ENCODE measurements at regions not wholly inside any gene's neighbourhood (a gene's known extent, or its start where the extent isn't known, plus 50 kb on each side); places are given as distances from the start of the nearest gene placed in this dataset.

GRCh38 chr2:180927030-180927686 is 53.2 kb upstream of the UBE2E3 start:
- H3K4me3 ChIP-seq, result no peak overlapping the region
- no peak for DNase-seq
- 60 to 72% (median 63%) methylated on average over 3 of the region's 3 CpGs for whole genome bisulfite sequencing, 5 donors
- no peaks in the 10 kb centered on the region for H3K4me1 ChIP-seq
- H3K36me3 ChIP-seq, result no peaks in the 10 kb centered on the region
- TF ChIP-seq CTCF (IDR thresholded peaks at IDR 0.05) (no peak), EP300 (IDR thresholded peaks at IDR 0.05) (no peak), POLR2AphosphoS5 (IDR thresholded peaks at IDR 0.05) (no peak), POLR2A (IDR thresholded peaks at IDR 0.05) (no peak)
- intact Hi-C loops (cut with DNase I; ENCODE audit: low total_unique reads), result no loop called here
- H3K27me3 ChIP-seq, result no peaks in the 10 kb centered on the region
- no peak overlapping the region for H3K27ac ChIP-seq
- H3K9me3 ChIP-seq, result no peaks in the 10 kb centered on the region

DNA sequence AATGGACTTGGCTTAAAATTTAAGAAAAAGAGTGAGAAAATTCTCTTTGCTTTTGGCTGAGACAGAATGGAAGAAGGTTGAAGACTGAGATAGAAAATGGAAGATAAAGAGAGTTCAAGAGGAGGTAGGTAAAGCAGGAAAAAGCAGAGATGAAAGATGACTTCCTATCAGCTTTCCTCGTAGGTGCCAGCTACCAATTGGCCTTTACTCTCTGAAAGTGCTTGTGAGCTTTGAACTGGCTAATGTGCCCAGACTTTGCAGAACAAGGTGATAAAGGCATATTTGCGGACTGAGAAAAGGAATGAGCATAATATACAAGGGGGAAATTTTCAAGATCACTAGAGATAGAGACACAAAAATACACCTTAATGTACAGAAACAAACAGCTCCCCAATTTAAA is 54.7 kb upstream of the UBE2E3 start:
- intact Hi-C loops (cut with DNase I; ENCODE audit: low total_unique reads), result no loop called here
- Histone ChIP-seq H3K27me3 (no peaks in the 10 kb centered on the region), H3K4me3 (no peak overlapping the region), H3K36me3 (no peaks in the 10 kb centered on the region), H3K9me3 (no peaks in the 10 kb centered on the region), H3K4me1 (no peaks in the 10 kb centered on the region), H3K27ac (no peak overlapping the region)
- TF ChIP-seq CTCF (IDR thresholded peaks at IDR 0.05), result no peak
- no peak for DNase-seq
- 40 to 52% (median 49%) methylated on average over 2 of the region's 2 CpGs for WGBS, 5 donors

DNA sequence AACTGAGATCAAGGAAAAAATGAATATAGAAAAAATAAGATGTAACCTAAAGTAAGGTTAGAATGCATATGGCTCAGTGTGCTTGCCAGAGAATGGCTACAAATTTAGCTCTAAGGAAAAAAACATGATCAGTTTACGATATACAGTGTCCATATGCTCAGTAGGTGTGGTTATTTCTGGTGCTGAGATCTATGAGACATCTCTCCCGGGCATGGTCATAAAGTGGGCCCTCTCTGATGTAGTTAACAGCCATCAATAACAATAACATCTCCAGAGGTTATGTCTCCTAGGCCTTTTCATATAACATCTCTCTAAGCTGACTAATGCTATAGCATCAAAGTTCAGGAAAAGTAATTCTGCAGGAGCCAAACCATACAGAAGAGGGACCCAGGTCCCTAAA is 56.3 kb upstream of the UBE2E3 start:
- Histone ChIP-seq H3K27me3 (no peaks in the 10 kb centered on the region), H3K4me3 (no peak overlapping the region), H3K27ac (no peak overlapping the region), H3K36me3 (no peaks in the 10 kb centered on the region), H3K9me3 (no peaks in the 10 kb centered on the region), H3K4me1 (no peaks in the 10 kb centered on the region)
- WGBS, 5 donors, result 75 to 86% (median 82%) methylated on average over 2 of the region's 2 CpGs
- DNase-seq, result no peak
- intact Hi-C loops (cut with DNase I; ENCODE audit: low total_unique reads), result no loop called here
- TF ChIP-seq POLR2A (IDR thresholded peaks at IDR 0.05) (no peak), EP300 (IDR thresholded peaks at IDR 0.05) (no peak)

- 81 to 85% (median 84%) methylated on average over 9 of the region's 9 CpGs for WGBS, 5 donors
- TF ChIP-seq EP300 (IDR thresholded peaks at IDR 0.05) (no peak), POLR2AphosphoS5 (IDR thresholded peaks at IDR 0.05) (no peak), CTCF (IDR thresholded peaks at IDR 0.05) (no peak), POLR2A (IDR thresholded peaks at IDR 0.05) (no peak)
- Histone ChIP-seq H3K27ac (no peak overlapping the region), H3K9me3 (no peaks in the 10 kb centered on the region), H3K36me3 (no peaks in the 10 kb centered on the region), H3K27me3 (no peaks in the 10 kb centered on the region), H3K4me1 (no peaks in the 10 kb centered on the region), H3K4me3 (no peak overlapping the region)
- intact Hi-C loops (cut with DNase I; ENCODE audit: low total_unique reads), result no loop called here
- no peak for DNase-seq
Measured at GRCh38 chr2:180910831-180911665, 69.4 kb upstream of the UBE2E3 start.

GRCh38 chr2:180907731-180908130 is 72.7 kb upstream of the UBE2E3 start:
- intact Hi-C loops (cut with DNase I; ENCODE audit: low total_unique reads), result no loop called here
- Histone ChIP-seq H3K27me3 (no peaks in the 10 kb centered on the region), H3K27ac (no peak overlapping the region), H3K9me3 (no peaks in the 10 kb centered on the region), H3K36me3 (no peaks in the 10 kb centered on the region), H3K4me1 (no peaks in the 10 kb centered on the region), H3K4me3 (no peak overlapping the region)
- WGBS, 5 donors, result 60 to 72% (median 68%) methylated on average over 1 of the region's 1 CpG
- no peak for DNase-seq
- TF ChIP-seq CTCF (IDR thresholded peaks at IDR 0.05), result no peak
- TF ChIP-seq POLR2AphosphoS5 (IDR thresholded peaks at IDR 0.05), result no peak
- TF ChIP-seq POLR2A (IDR thresholded peaks at IDR 0.05), result no peak
